GM18519 (cell line): ENCODE measurements at regions not wholly inside any gene's neighbourhood (a gene's known extent, or its start where the extent isn't known, plus 50 kb on each side); places are given as distances from the start of the nearest gene placed in this dataset.
A peak's percentile ranks its signal among the peaks of the same experiment; 100 is the strongest.
"Not testable (repeated sequence)": the region's sequence is repeated elsewhere in the genome, so short reads cannot be mapped to it uniquely, and the experiment has no call there.

Experiments used
- ATAC-seq: cut with Tn5 transposase; IDR thresholded peaks from one replicate; pipeline ENCODE4 v1.9.1; 2021; ENCODE audit warnings: mild to moderate bottlenecking, moderate library complexity; ENCODE audit not compliant: unreplicated experiment, low FRiP score

DNA sequence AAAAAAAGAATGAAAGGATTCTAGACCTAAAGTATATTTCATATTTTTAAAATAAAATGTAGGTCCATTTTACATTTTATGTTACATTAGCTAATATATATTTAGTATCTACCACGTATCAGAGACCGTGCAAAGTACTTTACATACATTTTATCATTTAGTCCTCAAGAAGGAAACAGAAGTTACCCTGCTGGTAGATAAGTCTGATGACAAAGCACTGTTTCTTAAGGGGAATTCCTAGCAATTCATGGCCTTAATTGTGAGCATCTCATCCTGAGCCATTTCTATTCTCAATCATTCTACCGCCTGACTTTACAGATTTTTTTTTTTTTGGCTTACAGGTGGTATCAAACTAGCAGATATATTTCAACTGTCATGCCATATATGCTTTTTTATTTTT is 367.7 kb downstream of the PRELID2 start:
- no peak for ATAC-seq

DNA sequence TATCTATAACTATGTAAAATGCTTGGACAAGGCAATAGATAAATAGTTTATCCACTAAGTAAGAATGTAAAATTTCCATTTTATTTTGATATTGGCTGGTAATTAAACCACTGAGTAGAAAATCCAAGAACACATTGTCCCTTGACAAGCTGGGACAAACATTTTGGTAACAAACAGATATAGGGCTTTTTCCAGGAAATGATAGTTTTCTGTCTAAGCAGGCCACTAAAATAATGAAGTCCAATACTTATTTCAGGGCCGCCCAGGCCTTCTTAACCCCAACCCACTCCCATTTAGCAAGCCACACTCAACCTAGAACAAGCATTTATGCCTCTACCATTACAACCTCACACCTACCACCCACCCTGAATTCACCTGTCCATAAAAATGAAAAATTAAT is 368.6 kb downstream of the PRELID2 start:
- ATAC-seq: no peak

DNA sequence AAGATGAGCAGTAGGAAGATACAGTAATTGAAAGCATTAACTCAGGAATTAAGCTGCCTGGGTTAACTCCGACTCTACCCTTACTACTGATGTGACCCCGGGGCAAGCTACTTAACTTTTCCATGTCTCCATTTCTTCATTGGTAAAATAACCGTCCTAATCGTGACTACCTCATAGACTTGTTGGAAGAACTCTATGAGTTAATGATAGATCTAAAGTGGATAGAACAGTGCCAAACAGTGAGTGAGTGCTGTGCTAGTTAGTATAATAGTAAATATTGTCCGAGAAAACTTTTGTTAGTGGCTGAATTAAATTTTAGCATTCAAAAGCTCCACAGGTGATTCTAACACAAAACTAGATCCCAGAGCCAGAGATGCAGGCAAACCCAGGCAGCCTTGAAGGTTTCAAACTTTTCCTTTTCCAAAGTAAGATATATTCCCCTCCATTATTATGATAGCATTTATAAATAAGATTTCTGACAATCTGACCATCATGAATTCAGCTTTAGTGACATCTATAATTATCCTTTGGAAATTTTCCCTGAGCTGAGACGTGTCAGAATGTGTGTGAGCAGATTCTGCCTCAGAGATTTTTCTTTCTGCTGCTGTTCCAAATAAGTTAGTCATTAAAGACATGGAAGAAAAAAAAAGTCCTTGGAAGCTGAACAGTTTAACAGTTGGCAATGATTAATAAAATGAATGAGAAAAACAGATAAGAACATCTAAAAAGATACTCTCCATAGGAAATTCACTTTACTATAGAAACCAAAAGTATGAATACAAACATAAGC is 369.5 kb downstream of the PRELID2 start:
- no peak for ATAC-seq

DNA sequence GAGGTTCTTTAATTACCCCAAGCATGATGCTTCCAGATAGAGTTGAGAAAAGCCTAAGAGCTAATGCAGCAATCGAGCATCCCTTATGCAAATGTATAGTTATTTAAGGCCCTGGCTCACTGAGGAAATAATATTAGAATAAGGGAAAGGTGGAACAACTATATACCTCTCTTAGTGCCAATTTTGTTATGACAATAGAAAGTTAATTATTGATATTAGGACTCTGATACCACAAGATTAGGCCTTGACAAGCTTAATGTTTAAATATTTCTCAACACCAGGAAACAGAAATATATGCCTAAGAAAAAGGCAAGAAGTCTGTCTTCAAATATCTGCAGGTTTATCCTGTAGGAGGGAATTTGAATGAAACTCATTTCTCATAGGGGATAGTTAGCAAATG is 371.0 kb downstream of the PRELID2 start:
- ATAC-seq: no peak

- ATAC-seq: no peak
These were observed 371.5 kb downstream of the PRELID2 start for GRCh38 chr5:145463634-145464033.

- no peak for ATAC-seq
These were observed 372.6 kb downstream of the PRELID2 start for GRCh38 chr5:145462525-145462924.

GRCh38 chr5:145450286-145450885 is 384.8 kb downstream of the PRELID2 start:
- no peak for ATAC-seq

DNA sequence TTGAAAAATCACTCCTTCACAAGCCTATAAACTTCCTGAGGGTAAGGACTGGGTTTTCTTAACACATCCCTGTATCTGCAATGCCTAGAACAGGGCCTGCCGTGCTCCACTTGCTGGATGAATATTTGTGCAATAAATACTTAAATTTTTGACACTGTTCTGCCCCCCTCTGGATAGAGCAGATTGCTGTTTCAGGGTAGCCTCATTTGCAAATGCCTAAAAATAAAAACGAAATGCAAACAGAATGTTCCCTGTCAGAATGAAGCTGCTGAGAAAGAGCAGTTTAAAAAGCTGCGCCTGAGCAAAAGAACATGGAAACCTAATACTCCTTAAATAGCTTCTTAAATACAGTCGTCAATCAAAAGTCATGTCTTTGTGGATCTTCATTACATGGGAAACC is 385.3 kb downstream of the PRELID2 start:
- no peak for ATAC-seq

GRCh38 chr5:145446875-145447274 is 388.3 kb downstream of the PRELID2 start:
- not testable (repeated sequence) for ATAC-seq

- ATAC-seq: no peak
These were observed 388.7 kb downstream of the PRELID2 start for GRCh38 chr5:145446412-145446811.

DNA sequence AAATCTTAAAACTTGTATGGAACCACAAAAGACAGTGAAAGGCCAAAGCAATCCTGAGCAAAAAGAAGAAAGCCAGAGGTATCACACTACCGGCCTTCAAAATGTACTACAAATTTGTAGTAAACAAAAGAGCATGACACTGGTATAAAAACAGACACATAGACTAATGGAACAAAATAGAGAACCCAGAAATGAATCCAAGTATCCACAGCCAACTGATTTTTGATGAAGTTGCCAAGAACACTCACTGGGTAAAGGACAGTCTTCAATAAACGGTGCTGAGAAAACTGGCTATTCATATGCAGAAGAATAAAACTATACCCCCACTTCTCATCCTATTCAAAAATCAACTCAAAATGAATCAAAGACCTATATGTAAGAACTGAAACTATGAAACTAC is 390.1 kb downstream of the PRELID2 start:
- ATAC-seq: no peak

DNA sequence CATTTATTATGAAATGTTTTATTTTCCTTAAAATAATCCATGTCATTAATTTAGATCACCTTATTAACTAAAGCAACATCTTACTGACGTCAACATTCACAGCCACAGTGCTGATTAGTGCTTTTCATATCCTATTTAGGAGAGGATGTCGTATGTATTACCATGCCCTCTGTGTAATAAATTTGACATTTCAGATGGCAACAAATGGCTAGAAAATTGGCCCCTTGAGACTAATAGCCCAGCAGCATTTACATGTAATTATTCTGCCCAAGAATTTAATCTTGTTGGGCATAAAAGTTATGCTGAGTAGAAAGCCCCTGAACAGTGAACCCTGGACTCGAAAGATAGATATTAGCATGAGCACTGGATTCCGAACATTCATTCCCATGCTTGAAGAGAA is 391.2 kb downstream of the PRELID2 start:
- ATAC-seq: no peak

- ATAC-seq: no peak
These were observed 391.8 kb downstream of the PRELID2 start for GRCh38 chr5:145443366-145443765.

DNA sequence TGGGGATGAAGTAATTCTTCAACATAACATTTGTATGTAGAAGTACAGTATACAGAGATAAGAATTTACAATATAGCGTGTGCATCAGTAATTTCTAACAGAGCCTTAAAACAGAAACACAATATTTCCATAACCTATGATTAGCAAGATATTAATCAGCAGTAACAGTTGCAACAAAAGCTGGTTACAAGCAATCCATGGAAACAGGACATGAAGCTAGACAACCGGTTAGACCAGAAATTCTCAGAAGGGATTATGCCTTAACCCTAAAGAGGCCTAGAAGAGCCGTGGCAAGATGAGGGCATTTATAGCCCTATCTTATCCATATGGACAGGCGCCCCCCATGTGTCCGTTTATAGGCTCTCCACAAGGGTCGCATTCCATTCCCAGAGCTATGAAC is 392.5 kb downstream of the PRELID2 start:
- not testable (repeated sequence) for ATAC-seq

- no peak for ATAC-seq
These were observed 393.9 kb downstream of the PRELID2 start for GRCh38 chr5:145441228-145441627.

DNA sequence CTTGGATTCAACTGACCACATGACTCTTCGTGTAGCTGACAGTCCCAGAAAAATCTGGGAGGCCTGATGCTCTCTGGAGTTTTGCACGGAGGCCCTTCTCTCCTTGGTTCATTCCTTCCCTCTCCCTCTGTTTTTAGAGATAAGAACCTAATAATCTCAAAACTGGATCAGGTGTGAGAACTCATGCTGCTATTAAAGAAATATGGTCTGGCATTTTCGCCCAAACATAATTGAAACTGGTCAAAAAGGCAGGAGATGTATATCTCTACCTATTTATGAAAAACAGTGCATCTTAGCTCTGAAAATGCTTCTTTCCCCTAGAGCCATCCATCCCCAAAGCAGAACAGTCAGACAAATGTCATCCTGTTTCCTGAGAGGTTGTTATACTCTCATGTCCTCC is 397.5 kb downstream of the PRELID2 start:
- no peak for ATAC-seq

- ATAC-seq: no peak
These were observed 402.1 kb downstream of the PRELID2 start for GRCh38 chr5:145433077-145433476.

- peak; percentile 66 for ATAC-seq
These were observed 406.0 kb downstream of the PRELID2 start for GRCh38 chr5:145429170-145429569.

DNA sequence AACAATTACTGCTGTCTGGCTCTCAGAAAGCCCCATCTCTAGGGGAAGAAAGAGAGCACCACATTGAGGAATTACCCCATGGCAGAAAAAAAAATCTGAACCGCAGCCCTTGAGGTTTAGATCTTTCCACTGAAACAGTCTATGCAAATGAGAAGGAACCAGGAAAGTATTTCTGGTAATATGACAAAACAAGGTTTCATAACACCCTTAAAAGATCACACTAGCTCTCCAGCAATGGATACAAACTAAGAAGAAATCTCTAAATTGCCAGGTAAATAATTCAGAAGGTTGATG is 427.1 kb downstream of the PRELID2 start:
- peak; percentile 77 for ATAC-seq

DNA sequence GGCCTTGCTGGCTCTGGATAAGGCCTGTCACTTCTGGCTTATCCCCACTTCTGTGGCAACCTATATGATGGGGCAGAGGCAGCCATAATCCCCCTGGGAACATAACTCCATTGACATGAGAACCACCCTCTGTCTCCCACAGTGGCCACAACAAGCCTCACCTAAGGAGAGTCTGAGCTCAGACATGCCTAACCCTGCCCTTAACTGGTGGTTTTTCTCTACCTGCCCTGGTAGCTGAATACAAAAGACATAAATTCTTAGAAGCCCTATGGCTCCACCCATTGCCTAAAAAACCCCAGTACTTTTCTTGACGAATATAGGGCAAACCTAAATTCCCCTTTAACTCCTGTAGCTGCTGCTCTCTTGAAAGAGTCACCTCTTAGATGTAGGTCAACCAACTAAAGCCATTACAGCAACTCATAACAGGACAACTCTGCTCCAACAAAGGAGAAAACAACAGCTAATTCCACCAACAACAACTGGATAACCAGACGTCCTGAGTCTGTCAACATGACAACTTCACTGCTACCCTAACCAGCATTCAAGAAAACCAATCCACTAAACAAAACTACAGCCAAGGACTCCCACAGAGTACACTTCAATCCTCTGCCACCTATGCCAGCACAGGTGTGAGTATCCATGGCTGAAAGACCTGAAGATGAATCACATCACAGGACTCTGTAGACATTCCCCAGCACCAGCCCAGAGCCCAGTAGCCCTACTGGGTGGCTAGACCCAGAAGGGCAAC is 427.7 kb downstream of the PRELID2 start:
- peak; percentile 58 for ATAC-seq

DNA sequence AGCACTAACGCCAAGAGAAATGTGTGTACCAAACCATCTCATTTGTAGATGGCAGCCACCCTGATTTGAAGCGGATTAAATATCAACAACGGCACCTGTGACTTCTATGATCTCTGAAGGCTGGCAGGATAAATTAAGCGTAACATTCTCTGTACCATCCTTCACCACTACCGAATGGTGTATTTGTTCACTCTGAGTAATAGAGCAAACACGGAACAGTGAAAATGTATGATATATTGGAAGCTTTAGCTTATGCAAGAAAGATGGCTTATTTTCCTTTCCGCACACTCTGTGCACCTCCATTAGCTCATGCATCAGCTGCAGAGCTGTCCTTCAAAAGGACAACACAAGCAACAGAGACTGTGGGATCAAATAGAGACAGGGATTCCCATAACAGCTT is 431.1 kb downstream of the PRELID2 start:
- ATAC-seq: no peak

DNA sequence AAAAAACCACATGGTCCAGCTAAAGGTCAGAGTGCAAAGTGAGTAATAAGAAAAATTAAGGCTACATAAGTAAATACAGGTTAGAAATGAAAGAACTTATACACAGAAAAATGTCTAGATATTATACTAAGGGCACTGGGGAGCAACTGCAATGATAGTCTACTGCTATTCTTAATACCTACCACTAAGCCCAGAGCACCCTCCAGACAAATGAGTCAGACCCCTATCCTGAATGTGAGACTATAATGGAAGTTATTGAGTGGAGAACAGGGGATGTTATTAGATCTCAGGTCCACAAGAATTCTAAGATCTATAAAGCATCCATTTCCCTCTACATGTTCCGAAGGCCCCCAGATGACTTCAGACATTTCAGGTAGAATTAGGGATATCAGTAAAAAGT is 438.3 kb downstream of the PRELID2 start:
- no peak for ATAC-seq
